HG02588 (cell line): ENCODE measurements at regions not wholly inside any gene's neighbourhood (a gene's known extent, or its start where the extent isn't known, plus 50 kb on each side); places are given as distances from the start of the nearest gene placed in this dataset.

Experiments used
- ATAC-seq: cut with Tn5 transposase; IDR thresholded peaks from one replicate; pipeline ENCODE4 v1.9.1; 2021; ENCODE audit warnings: mild to moderate bottlenecking, moderate library complexity; ENCODE audit not compliant: unreplicated experiment

DNA sequence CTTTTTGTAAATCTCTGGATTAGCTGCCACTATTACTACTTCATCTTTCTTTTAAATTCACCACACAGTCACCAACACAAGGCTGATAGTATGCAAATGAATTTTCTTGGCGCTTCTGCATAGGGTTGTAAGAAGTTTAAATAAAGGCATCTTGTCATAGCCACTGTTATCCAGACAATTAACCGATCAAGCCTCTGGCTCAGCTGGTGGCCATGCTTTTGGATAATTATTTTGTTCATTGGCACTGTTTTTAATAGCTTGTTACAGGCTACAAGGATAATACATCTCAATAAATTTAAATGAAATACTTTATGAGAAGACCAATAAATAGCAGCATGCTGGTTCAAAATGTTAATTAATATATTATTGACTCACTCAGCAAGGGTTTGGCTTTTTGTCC, 1261.0 kb downstream of the FAM181B start:
- no peak for ATAC-seq

DNA sequence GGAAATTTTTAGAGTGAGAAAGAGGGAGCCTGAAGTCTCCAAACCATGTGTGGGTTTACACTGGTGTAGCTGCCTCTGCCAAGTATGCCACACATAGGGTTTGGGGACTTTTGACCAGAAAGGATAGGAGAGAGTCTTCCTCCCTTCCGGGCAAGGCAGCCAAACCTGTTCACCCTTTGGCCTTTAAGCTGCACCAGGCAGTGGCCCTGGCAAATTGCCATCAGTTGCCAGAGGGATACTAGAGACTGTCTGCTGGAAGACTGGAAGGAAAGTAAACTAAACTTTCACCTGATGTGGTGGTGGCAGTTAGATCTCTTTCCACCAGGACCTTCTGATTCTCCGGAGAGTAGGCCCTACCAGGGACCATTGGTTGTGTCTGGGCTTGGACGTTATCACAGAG, 1263.2 kb downstream of the FAM181B start:
- ATAC-seq = no peak

DNA sequence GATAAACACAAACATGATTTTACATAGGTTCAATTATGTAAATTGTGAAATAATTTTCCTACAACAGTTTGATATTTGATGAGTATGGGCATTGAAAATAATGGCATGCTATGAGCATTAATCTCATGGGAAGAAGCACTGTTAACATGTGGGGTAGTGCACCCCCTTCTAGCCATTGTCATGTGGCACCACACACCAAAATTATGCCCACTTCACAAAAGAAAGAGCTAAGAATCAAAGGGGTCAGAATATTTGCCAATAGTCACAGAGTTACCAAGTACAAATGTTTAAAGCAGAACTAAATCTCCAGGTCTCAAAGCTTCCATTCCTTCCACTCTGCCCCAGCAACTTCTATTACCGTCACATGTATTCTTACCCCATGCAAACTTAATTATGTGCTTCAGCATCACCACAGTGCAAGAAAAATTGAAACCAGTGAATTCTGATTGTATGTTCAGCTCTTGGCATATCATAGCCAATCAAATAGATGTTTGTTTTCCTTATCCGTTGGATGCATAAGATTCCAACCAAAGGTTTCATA, 1273.8 kb downstream of the FAM181B start:
- no peak for ATAC-seq

DNA sequence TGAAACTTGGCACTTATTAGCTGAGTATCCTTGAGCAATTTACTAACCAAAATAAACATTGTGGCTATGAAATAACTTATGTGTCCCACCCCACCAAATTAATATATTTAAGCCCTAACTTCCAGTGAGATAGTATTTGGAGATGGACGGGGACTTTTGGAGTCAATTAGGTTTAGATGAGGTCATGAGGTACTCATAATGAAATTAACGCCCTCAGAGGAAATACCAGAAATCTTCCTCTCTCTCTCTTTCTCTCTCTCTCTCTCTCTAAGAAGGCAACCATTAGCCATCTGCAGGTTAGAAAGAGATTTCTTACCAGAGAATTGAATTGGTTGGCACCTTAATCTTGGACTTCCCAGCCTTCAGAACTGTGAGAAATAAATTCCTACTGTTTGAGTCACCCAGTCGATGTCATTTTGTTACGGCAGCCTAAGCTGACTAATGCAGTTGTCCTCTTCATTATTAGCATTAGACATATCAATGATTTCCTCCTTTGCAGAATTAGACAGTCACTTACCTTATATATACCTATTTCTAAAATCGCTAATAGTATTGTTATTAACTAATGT, 1284.0 kb downstream of the FAM181B start:
- ATAC-seq = no peak

DNA sequence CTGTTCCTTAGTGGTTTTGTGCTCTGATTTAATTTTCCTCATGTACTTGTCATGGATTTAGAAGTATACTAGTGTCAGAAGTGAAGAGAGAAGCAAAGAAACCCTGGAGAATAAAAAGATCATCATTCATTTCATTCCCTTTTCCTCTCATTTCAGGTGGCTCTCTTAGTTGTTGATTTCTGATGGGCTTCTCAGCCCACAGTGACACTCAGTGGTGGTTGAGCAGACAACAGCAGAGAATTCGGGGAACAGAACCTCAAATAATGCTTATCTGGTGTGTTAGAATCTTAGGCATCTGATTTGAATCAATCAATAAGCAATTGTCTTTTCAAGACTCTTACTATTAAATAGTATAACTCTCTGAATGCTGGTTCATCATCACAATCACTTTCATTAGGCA, 1289.4 kb downstream of the FAM181B start:
- ATAC-seq = no peak

DNA sequence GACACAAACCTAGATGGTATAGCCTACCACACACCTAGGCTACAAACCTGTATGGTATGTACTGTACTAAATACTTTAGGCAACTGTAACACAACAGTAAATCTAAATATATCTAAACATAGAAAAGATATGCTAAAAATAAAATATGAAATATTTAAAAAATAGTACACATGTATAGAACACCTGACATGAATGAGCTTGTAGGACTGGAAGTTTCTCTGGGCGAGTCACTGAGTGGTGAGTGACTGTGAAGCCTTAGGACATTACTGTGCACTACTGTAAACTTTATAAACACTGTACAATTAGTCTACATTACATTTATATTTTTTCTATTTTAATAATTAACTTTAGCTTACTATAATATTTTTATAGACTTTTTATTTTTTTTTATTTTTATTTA, 1301.3 kb downstream of the FAM181B start:
- ATAC-seq = no peak

DNA sequence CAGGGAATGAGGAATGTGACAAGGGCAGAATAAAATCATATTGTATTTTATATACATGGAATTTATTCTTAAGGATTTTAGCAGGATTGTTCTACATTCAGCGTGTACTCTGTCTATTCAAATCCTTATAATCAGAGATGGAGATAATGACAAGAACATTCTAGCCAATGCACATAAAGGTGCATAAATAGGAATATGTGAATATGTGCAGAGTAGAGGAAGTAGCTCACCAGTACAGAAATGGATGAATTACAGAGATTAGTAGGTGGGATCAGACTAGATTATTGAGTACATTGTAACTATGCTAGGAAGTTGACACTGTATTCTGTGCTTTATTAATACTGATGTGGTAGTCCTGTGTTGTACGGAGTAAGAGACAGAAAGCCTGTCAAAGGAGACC, 1308.8 kb downstream of the FAM181B start:
- no peak for ATAC-seq

DNA sequence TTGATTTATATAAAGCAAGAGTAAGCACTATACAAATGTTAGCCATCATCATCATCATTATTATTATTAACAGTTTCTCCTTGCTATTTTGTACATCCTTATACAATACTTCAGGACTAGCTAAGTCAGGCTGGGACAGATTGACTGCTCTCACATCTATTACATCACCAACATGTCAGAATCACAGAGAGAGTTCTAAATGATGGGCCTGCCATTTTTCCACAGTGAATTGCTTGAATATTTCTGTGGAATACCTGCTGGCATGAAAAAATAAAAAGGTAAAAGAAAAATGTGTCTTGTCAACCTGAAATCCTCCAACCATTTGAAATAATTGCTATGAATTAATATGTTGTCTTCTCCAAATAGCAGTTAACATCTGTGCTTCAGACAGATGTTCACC, 1311.3 kb downstream of the FAM181B start:
- ATAC-seq = no peak

DNA sequence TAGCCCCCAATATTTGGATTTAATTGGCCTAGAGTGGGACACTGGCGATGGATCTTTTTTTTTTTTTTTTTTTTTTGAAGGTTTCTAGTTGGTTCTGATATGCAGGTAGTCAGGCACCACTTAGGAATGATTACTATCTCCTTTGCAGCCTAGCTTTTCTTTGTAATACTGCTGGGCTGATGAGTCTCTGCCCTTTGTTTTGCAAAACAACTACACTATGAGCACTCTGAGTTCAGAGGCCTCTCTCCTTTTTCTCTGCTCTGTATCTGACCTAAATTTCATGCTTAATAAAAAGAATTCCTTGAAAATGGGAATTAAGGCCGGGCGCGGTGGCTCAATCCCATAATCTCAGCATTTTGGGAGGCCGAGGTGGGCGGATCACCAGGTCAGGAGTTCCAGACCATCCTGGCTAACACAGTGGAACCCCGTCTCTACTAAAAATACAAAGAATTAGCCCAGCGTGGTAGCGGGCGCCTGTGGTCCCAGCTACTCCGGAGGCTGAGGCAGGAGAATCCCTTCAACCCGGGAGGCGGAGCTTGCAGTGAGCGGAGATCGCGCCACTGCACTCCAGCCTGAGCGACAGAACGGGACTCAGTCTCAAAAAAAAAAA, 1312.3 kb downstream of the FAM181B start:
- no peak for ATAC-seq

DNA sequence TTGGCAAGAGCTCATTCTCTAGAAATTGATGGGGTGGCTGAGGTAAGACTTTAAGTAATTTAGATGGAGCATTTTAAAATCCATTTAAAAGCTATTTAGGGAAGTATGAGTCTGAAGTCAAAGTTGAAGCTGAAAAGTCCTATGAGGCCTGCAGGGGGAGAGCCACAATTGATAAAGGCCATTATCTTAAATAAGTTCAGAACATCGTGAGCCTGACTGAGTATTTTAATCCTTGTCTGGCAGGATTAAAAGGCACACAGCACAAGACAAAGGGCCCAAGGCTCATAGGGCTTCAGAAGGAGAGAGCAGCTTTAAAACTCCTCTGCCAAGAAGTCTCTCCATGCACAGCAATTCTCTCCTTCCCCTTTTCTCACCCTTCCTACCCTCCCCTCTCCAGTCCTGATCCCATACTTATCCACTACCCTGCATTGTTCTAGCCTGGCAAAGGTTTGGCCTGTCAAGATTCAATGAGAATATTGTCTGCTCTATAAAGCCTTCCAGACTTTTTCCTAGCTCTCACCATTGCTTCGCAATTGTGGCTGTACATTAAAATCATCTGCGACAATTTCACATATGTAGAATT, 1312.9 kb downstream of the FAM181B start:
- no peak for ATAC-seq

DNA sequence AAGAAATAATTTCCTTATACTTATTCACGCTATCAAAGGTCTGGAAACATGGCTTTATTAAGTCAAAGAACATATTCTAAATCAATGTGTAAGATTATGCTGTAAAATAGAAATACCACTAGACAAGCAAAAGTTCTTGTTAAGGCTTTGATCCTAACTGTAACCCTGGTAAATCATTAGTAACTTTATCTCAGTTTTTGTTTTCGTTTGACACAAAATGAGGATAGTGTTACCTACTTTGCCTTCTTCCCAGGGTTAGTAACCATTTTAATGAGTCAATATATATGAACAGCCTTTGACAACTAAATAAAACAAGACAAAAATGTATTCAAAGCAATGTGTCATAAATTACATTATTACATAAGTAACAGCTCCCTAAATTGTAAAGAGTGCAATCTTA, 1336.3 kb downstream of the FAM181B start:
- ATAC-seq = no peak

DNA sequence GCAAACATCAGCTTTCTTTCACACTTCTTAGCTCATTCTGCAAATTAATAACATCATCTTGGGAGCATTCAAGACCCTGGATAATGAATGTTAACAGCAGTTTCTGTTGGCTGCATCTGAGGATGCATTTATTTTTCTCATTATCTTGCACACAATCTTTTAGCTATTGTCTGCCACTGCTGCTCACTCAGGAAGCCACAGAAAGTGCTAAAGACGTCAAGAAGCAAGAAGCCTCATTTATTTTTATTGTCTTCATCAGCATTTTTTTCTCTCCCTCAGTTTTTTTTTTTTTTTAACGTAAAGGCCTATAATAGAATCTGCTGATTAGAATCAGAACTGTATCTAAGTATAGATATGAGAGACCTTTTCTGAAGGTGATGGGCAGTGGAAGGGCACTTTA, 1339.4 kb downstream of the FAM181B start:
- no peak for ATAC-seq

DNA sequence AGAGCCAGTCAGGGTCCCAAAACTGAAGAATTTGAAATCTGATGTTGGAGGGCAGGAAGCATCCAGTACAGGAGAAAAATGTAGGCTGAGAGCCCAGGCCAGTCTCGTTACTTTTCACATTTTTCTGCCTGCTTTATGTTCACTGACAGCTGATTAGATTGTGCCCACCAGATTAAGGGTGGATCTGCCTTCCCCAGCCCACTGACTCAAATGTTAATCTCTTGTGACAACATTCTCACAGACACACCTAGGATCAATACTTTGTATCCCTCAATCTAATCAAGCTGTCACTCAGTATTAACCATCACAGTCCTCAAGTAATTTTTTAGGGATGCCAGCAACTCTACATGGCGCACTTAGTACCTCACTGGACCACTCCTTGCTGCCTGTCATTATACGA, 1345.3 kb downstream of the FAM181B start:
- ATAC-seq = no peak

DNA sequence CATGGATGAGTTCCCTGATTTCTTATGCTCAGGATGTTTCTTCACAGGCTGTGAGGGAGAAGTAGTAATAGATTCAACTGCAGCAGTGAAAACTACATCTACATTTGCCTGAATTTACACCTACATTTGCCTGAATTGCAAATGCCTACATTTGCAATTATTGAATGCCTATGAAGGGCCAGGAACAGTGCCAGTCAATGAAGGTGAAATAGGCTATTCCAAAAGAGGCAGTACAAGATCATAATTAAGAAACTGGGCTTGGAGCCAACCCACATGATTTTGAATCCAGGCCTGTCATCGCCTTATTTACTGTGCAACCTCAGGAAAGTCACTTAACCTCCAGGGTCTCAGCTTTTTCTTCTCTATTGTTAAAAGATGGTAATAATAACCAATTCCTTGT, 1353.3 kb downstream of the FAM181B start:
- no peak for ATAC-seq

DNA sequence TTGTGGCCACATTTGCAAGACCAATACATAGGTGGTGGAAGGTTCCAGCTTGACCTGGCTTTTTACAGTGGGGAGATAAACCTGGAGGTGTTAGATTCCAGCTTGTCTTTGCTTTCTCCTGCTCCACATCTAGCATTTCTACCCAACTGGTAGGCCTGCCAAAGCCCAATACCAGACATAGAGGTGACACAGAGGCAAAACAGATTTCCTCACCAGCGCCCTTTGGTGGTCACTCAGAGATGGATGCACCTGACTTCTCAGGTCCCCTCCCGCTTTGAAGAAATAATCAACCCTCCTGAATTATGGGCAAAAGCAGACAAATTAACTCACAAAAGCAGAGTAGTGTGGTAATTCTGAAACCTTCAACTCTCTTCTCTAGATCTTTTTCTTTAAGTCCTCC, 1356.2 kb downstream of the FAM181B start:
- ATAC-seq = no peak

DNA sequence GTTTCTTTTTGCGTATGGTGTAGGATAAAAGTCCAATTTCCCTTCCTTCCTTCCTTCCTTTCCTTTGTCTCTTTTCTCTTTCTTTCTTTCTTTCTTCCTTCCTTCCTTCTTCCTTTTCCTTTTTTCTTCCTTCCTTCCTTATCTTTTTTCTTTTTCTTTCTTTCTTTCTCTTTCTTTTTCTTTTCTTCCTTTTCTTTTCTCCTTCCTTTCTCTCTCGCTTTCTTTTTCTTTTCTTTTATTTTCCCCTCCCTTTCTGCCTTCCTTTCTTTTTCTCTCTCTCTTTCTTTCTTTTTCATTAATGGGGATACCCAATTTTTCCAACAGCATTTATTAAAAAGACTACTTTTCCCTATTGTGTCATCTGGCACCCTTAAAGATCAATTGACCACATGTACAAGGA, 1359.7 kb downstream of the FAM181B start:
- no peak for ATAC-seq

DNA sequence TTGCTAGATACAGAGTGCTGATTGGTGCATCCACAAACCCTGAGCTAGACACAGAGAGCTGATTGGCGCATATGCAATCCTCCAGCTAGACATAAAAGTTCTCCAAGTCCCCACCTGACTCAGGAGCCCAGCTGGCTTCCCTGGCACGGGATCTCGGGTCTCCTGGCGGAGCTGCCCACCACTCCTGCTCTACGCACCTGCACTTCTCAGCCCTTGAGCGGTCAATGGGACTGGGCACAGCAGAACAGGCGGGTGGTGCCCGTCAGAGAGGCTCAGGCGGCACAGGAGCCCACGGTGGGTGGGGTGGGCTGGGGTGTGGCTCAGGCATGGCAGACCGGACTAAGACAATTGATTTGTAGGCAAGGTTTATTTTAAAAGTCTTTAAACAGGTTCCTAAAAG, 1365.5 kb downstream of the FAM181B start:
- ATAC-seq = no peak

DNA sequence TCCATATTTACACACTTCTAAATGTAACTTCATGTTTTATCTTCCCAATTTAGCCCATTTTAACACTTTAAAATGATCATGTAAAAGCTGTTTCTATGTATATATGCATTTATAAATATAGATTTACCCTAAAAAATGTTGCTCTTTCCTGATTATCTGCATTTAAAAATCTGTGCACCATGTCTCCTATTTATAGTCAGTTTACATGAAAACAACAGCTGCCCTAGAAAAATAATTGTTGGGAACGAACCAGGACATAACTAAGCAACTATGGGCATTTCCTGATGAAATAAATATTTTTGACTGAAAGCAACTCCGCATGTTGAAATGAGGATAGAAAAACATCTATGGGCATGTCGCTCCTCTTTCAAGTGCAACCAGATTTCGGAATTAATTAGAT, 1368.2 kb downstream of the FAM181B start:
- ATAC-seq = no peak

DNA sequence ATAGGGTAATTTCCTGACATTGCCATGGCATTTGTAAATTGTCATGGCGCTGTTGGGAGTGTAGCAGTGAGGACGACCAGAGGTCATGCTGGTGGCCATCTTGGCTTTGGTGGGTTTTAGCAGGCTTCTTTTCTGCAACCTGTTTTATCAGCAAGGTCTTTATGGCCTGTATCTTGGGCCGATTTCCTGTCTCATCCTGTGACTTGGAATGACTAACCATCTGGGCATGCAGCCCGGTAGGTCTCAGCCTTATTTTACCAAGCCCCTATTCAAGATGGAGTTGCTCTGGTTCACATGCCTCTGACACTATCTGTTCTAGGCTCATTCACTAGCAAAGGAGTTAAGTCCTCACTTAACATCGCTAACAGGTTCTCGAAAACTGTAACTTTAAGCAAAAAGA, 1374.2 kb downstream of the FAM181B start:
- no peak for ATAC-seq

DNA sequence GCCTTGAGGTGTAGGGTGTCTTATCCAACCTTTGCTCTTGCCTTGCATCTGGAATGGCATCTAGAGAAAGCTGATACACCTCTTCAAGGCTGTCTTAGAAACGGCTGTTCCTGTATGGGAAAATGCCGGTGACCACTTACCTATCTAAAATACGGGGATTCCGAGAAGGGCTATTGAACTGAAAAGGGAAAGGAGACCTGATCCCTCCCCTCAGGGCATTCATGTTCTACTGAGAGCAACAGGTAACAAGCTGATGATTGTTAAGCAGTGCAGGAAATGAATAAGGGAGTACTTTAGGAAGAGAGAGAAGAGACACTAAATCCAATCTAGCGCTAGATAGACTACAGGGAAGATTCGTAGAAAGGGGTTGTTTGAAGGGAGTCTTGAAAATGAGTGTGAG, 1388.1 kb downstream of the FAM181B start:
- no peak for ATAC-seq

DNA sequence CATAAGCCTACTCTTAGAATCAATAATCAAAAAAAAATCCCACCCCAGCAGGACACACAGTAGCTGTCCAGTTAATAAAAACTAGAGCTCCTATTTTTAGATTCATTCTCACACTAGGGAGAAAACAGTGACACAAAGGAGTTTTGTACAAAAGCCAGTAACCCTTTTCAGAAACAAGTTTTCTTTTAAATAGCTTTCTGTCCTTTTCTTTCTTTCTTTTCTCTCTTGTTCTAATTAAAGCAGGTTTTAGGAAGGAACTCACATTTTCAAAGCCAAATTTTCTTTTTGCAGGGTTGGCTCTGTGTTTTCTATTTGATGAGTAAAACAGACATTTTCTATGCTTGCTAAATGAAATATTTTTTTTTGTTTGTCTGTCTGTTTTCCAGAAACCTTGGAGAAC, 1390.7 kb downstream of the FAM181B start:
- no peak for ATAC-seq

DNA sequence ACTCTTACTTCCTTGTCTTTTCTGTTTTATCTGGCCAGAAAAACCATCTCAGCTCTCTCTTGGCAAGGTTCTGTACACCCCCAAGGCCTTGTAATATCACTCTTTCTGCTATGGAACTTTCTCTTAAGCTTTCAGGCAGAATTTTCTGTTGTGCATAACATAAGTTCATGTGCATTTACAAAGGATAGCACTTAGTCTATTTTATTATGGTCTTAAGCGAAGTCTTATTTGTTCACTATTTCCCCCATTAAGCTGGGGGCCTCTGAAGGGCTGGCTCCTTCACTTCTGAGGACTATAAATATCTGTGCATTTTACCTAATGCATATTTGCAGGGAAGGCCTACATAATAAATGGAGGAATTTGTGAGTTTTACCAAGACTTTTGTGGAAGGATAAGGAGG, 1393.4 kb downstream of the FAM181B start:
- ATAC-seq = no peak

DNA sequence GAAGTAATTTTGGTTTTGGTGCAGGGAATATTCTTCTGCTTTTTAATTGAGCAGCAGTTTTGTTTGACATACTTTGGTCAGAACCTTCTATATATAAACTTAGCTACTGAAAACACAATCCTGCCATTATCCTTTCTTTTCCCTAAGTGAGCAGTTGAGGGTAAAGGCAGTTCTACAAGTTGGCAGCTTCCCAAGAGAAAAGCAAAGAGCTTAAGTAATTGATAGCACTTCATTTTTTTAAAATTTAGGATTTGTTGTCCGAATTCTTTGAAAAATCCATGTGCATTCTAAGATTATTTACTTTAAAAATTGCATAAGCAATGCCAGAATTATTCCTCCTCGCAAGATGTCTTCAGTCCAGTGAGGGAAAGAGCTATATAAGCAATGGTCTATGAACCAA, 1394.1 kb downstream of the FAM181B start:
- ATAC-seq = no peak
